Caki2 (cell line): ENCODE measurements at regions not wholly inside any gene's neighbourhood (a gene's known extent, or its start where the extent isn't known, plus 50 kb on each side); places are given as distances from the start of the nearest gene placed in this dataset.
"Not testable (repeated sequence)": the region's sequence is repeated elsewhere in the genome, so short reads cannot be mapped to it uniquely, and the experiment has no call there.

ENCODE experiments used
- DNase-seq: peaks from one replicate; pipeline ENCODE4 v3.0.0-alpha.2; 2015; ENCODE audit warnings: low read depth
- in situ Hi-C: cut with HindIII; loops from 2 replicates; pipeline ENCODE4 v1.10.0; 2016; ENCODE audit warnings: low sequenced_read_pairs, low pct_unique_long_range_greater_than_20kb, mixed read lengths

DNA sequence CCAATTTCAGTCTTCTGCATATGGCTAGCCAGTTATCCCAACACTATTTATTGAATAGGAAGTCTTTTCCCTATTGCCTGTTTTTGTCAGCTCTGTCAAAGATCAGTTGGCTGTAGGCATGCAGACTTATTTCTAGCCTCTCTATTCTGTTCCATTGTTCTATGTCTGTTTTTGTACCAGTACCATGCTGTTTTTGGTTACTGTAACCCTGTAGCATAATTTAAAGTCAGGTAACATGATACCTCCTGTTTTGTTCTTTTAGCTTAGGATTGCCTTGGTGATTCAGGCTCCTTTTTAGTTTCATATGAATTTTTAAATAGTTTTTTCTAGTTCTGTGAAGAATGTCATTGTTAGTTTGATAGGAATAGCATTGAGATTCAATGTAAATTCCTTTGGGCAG is 104.9 kb upstream of the SLCO6A1 start:
- DNase-seq: no peak
- in situ Hi-C loops: no loop called here

DNA sequence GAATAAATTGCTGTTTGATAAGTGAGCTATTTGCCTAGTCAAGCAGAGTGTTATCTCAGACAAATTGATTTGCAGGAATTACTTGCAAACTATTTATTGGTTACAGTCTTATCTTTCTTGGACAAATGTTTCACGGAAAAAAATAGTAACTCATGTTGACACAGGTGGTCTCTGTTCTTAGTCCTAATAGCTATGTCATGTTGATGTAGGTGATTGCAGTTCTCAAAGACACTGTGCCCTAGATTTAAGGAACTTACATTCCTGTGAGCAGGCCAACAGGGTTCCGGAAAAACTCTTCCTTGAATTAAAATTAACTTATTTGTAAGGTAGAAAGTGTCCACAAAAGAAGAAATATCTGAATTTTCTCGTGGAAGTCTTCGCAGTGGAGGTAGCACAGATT is 109.6 kb upstream of the SLCO6A1 start:
- no peak for DNase-seq
- in situ Hi-C loops: no loop called here

DNA sequence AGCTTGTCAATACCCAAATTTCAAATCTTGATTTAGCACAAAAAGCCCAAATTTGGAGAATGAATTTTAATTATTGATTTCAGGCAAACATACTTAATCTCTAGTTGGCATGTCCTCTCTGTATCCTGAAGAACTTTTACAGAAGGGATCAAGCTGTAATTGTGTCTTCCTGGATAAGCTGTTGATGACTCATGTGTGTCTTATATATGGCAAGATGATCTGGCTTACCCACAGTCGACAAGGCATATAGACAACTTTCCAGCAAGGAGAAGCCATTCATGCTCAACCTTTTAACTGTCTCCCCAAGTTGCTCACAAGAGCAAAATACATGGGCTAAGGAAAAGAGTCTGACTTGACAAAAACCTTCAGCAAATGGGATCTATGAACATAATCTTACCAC is 112.5 kb upstream of the SLCO6A1 start:
- in situ Hi-C loops: no loop called here
- DNase-seq: no peak

DNA sequence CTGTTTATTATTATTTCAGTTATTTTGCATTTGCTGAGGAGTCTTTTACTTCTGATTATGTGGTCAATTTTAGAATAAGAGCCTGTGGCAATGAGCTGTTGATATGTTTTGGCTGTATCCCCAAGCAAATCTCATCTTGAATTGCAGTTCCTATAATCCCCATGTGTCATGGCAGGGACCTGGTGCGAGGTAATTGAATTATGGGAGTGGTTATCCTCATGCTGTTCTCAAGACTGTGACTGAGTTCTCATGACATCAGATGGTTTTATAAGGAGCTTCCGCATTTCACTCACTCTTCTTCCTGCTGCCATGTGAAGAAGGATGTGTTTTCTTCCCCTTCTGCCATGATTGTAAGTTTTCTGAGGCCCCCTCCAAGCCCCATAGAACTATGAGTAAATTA is 114.9 kb upstream of the SLCO6A1 start:
- in situ Hi-C loops: no loop called here
- no peak for DNase-seq

DNA sequence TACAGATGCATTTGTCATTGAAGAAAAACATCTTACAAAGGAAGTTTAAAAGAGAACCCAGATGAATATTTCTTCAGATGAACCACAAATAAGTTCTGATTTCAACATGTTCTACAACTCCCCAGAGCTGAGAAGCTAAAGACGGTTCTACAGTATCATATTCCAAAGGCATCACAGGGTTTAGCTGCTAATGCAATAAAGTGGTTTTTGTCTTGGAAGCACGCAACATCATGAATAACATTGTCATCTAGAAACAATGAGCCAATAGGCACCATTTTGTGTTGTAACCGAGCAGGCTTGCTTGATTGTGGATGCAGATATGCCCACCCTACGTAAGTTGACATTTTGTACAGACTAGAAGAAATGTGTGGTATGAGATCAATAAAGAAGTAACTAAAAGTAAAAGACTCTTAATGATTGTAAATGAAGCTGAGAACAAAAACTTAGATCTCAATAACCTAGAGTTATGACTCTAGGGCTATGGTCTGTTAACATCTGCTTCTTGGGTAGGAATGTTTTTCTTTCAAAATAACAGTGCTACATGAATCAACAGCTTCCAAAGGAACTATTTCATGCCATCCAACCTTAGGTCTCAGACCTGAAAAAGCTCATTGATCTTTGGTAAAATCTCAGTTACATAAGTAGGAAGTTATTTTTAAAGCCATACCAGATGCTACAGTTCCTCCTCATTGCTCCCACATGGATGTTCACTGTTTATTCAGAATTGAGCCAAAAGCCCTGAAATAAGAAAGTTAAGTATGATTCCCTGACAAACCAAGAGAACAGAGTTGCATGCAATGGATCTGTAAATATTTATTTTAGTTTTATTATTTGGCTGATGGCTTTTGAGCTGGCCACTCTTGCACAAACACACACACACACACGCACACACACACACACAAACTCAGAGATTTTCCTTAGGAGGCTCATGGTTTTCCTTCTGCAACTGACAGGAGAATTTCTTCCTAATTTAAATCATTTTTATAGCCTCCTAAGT is 118.7 kb upstream of the SLCO6A1 start:
- in situ Hi-C loops: no loop called here

DNA sequence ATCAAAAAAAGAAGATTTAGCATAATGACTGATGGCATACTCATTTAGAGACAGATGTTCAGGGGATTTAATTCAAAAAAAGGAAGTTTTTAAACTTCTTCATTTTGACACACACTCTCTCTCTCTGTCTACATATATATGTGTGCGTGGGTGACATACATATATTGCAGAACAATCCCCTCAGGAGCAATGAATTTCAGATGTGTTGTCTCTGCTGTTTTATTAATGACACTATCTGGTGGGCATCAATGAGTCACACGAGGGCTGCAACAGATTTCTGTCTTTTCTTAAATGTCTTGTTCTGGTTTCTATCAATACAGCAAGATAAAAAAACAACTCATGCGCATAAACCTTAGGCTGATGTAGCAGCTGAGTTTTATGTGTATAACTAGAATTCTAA is 123.5 kb upstream of the SLCO6A1 start:
- no peak for DNase-seq
- in situ Hi-C loops: no loop called here

More for the DNA sequence above, 118.7 kb upstream of the SLCO6A1 start:
- no peak for DNase-seq

DNA sequence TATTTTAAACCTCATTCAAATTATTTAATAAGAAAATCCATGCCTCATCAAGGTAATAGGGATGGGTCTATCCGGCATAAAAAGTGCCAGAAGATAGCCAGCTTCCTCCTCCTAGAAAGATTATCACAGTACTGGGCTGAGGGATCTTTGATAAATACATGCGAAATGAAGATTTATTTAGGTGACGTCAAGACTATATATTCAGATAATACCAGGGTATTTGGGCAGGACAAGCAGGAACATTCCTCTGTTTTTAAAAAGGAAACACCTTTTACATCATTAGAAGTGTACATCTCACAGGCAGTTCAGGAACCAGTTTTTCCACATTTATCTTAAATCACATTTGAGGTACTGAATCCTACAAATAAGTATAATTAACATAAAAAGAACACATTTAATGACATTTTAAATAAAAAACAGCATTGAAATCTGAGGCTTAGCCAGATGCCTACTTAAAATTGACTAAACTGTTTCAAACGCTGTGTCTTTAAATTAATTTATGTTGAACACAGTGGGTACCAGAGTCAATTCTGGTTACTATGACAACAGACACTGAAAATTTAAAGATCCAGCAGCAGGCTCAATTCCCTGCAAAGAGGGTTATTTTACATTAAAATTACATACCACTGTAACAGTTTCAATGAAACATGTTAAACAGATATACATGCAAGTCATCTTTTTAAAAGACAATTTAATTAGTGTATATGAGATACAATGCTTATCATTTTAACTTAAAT is 124.7 kb upstream of the SLCO6A1 start:
- in situ Hi-C loops: no loop called here
- no peak for DNase-seq

DNA sequence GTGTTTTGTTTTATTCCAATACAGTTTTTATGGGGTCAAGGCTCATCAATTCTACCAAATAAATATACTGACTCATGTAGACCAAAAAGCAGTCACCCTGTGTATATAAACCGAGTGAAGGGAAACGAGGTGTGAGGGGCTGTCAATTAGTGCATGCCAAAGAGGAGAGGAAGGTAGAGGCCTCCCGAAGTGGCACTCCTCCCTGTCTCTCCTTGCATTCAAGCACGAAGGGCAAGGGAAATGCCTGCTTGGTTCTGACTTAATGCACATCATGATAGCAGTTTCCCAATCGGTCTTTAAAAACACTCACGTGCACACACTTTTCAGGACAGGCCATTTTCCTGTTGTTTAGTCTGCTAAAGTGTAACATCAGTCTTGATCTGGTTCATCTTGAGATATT is 125.6 kb upstream of the SLCO6A1 start:
- peak; percentile 17 for DNase-seq
- in situ Hi-C loops: no loop called here

DNA sequence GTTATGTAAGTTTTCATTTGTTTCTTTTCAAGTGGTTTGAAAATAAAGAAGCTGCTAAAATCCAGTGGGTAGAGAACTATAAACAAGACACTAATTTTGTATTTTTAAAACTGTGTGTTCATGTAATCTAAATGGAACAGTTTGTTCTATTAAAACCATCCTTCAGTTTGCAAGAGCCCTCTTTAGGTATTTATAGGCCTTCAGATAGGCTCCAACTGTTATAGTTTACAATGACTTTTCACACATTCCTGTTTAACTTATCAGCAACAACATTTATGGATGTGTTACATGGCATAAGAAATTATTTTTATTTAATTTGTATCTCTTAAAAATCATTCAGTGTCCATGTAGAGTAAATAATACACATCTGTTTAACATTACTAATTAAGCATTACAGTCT is 126.7 kb upstream of the SLCO6A1 start:
- in situ Hi-C loops: no loop called here
- no peak for DNase-seq

DNA sequence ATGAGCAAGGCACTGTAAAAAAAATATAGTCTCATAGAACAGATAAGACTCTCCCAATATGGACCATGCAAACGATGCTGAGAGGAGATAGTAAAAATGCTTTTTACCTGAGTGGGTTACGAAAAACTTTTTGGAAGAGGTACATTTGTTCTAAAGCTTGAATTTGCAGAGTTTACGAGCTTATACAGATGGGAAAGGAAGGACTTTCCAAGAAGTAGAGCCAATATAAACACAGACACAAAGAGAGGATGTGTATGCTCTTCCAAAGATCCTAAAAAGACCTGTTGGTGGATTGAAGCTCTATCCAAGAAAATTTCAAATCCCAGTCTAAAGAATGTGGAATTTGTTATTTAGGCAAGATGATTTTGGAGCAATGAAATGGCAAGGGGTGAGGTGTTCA is 127.1 kb upstream of the SLCO6A1 start:
- in situ Hi-C loops: no loop called here
- no peak for DNase-seq

DNA sequence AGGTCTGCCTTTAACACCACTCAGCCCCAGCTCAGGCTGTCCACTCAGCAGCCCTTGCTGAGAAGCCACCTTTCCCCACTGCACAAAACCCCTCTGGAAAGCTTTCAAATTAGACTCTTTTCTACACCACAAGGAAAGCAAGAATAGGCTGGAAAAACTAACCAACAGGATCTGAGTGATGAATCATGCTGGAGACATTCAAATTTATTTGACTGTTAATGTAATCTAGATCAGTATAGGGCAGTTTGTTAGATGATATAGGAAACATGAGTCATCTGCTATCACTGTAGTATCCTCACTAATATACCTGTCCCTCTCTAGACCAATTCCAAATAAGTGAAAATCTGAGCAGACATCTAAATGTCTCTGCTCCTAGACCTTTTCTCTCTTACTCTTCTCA is 127.8 kb upstream of the PAM start:
- DNase-seq: no peak
- in situ Hi-C loops: no loop called here

DNA sequence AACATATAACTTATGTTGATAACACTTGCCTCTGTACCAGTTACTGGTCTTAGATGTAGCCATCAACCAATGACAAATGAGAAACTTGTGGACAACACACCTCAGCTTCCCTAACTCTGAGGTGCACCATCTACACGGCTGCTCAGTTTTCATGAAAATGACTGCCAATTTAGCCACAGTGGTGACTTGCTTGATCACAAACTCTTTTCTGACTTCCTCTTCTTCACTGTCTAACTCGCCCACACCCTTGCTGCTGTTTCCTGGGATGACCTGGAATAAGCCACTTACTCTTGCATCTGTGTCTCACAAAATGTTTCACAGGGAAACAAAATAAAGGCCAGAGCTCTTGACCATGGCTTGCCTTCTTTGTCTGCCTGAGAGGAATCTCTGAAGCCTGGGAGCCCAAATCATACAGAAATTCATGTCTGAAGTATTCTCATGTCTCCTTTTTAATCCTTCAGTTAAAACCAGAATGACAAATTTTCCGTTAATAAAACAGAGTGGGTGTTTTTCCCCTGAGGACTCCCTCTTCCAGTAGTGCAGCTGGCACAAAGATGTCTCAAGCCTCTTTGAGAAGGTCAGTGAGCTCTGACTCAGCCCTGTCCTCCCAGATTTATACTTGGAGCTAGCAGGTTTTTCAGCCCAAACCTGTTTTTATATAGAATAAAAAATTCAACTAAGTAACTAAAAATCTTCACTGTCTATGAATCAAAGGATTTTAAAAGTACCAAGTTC is 126.5 kb upstream of the PAM start:
- no peak for DNase-seq
- in situ Hi-C loops: no loop called here

DNA sequence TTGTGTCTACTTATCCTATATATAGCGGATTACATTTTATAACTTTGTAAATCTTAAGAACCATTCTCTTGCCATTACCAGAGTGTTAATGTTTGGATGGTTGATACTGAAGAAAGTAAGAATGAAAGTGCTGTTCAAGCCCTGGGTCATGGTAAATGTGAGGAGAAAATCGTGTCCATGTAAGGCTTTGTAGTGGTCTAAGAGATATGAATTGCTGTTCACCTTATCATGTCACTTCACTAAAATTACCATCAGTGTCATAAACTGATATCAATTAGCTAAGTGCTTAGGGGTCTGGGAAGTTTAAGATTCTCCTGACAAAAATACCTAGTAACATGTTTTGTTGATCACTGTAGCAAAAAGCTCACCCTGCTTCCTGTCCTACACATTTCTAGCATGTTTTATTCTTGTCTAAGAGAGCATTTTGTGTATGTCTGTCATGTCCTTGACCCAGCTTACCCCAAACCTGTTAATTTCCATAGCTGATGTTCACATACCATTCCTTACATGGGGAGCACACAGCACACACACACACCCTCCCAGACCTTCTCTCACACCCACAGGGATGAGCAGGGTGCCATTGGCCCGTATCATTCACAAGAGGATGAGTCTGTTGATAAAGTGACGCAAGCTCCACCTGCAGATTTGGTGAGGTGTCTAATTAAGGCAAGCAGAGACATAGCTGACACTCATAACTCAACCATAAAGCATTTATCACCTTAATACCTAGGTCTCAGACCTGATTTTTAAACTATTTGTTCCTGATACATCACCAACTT is 125.1 kb upstream of the PAM start:
- in situ Hi-C loops: no loop called here
- DNase-seq: no peak

DNA sequence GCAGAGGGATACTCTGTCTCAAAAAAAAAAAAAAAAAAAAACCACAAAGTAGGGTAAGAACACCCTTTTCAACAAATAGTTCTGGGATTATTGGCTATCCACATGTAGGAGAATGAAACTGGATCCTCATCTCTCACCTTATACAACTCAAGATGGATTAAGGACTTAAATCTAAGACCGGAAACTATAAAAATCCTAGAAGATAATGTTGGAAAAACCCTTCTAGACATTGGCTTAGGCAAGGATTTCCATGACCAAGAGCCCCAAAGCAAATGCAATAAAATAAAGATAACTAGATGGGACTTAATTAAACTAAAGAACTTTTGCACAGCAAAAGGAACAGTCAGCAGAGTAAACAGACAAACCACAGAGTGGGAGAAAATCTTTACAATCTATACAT is 119.7 kb upstream of the PAM start:
- DNase-seq, in situ Hi-C loops: not testable (repeated sequence)

DNA sequence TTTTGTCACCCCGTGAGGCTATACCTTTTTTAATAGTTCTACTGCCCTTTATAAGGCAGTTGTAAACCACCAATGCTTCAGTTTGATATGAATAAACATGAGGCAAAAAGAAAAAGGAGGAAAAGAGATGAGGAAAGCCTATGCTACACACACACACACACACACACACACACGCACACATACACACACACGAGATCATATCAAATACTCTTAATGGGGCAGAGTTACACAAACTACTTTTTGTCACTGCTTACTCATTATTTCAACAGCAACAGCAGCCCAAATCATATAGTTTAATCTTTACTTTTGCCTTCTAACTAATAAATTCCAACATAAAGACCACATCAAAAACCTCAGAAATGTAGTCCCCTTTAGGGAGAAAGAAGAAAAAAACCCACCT is 116.8 kb upstream of the PAM start:
- in situ Hi-C loops: no loop called here
- no peak for DNase-seq

DNA sequence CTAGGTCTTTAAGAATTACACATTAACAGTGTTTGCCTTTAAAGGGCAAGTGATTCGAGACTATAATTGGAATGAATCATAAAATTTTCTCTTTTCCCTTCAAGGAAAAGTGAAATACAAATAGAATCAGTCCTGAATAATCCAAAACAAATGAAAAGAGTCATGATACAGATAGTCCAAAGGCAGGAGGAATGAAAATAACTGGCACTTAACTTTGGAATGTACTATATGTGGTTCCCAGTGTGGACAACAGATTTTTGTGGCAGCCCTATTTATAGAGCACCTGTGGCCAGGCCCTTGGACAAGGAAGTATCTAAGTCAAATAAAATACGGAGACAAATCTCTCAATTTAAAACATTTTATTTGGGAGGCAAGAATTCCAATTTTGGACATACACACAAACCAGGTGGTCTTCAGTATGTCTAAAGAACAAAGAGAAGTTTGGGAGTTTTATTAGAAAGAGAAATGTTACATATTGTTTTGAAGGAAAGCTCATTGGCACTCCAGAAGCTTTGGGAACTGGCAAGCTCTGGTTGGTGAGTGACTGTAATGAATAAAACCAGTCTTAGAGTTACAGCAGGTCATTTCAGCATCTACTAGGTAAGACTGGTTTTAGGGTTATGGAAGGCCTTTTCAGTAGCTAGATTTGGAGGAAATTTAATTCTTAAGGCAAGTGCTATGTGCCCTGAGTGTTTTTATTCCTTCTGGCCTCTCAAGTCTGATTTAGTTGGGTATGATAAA is 116.0 kb upstream of the PAM start:
- DNase-seq: no peak
- in situ Hi-C loops: no loop called here

DNA sequence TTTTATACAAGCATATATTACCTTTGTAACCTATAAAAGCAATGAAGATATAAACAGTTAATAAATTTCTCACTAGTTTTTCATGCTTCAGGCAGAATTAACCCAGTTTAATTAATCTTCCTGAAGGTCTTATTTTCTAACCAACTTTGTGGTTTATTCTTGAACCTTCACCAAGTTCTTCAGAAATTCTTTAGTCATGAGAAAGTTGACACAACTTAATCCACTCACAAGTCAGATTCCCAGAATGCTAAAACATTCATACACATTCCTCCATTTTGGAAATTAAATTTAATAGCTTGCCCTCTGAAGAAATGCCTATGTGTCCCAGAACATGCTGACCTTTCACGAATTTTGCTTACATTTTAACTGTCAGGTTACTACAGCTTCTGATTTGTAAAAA is 105.4 kb upstream of the PAM start:
- in situ Hi-C loops: no loop called here
- DNase-seq: no peak

DNA sequence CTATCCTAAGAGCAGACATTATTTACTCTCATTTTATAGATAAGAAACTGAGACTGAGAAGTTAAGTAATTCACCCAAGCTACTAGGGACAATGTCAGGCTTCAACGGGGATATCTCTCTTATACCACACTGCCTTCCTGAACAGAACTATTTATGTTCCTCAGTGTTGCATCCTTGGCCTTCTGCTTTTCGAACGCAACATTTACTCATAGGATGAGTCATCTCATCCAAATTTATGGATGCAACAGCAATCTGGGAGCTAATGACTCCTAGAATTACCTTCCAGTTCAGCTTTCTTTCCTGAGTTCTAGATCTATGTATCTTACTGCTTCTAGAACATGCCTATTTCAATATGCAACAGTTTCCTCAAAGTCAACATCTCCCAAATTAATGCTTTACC is 103.6 kb upstream of the PAM start:
- in situ Hi-C loops: no loop called here
- no peak for DNase-seq
